Loucy (cell line): ENCODE measurements at regions not wholly inside any gene's neighbourhood (a gene's known extent, or its start where the extent isn't known, plus 50 kb on each side); places are given as distances from the start of the nearest gene placed in this dataset.

Source experiments
- H2AFZ ChIP-seq: fragments of 200-600 bp; sonication (generic); 2 replicates; pipeline ENCODE4 v1.6.0; 2016; ENCODE audit warnings: antibody characterized with exemption, mild to moderate bottlenecking, low read length, moderate library complexity
- H3F3A ChIP-seq: fragments of 200-600 bp; 2 replicates; pipeline ENCODE4 v1.6.0; 2016; ENCODE audit warnings: antibody characterized with exemption, low read depth, mild to moderate bottlenecking
- H3K27me3 ChIP-seq: fragments of 200-600 bp; sonication (generic); 2 replicates; pipeline ENCODE4 v1.6.1; 2014; ENCODE audit warnings: low read length, mild to moderate bottlenecking; ENCODE audit not compliant: insufficient read depth, poor library complexity, severe bottlenecking
- H3K36me3 ChIP-seq: fragments of 200-600 bp; sonication (generic); 2 replicates; pipeline ENCODE4 v1.6.1; 2016; ENCODE audit warnings: low read length; ENCODE audit not compliant: insufficient read depth
- H3K4me1 ChIP-seq: fragments of 200-600 bp; sonication (generic); 2 replicates; pipeline ENCODE4 v1.5.1; 2014; ENCODE audit warnings: low read length, mild to moderate bottlenecking; ENCODE audit not compliant: insufficient read depth, poor library complexity, severe bottlenecking
- H3K4me2 ChIP-seq: fragments of 200-600 bp; sonication (generic); 2 replicates; pipeline ENCODE4 v1.6.0; 2014; ENCODE audit warnings: antibody characterized with exemption, low read length, low read depth, mild to moderate bottlenecking; ENCODE audit not compliant: poor library complexity, severe bottlenecking
- H3K4me3 ChIP-seq: fragments of 200-600 bp; sonication (generic); 2 replicates; pipeline ENCODE4 v1.5.1; 2014; ENCODE audit warnings: low read length, mild to moderate bottlenecking, mixed read lengths; ENCODE audit not compliant: poor library complexity, severe bottlenecking
- H3K79me2 ChIP-seq: fragments of 200-600 bp; sonication (generic); 2 replicates; pipeline ENCODE4 v1.6.1; 2014; ENCODE audit warnings: low read length; ENCODE audit not compliant: insufficient read depth
- H3K9ac ChIP-seq: fragments of 200-600 bp; sonication (generic); 2 replicates; pipeline ENCODE4 v1.6.0; 2014; ENCODE audit warnings: mild to moderate bottlenecking, low read depth, low read length, moderate library complexity; ENCODE audit not compliant: poor library complexity, severe bottlenecking
- H3K9me2 ChIP-seq: fragments of 200-600 bp; sonication (generic); replicated peaks from 2 replicates; pipeline ENCODE4 v1.6.1; 2016; ENCODE audit warnings: low read depth, low read length, mixed read lengths
- H3K9me3 ChIP-seq: fragments of 200-600 bp; sonication (generic); 2 replicates; pipeline ENCODE4 v1.6.1; 2014; ENCODE audit warnings: mild to moderate bottlenecking, antibody characterized with exemption, low read length, low read depth; ENCODE audit not compliant: insufficient read depth
- H4K20me1 ChIP-seq: fragments of 200-600 bp; sonication (generic); 2 replicates; pipeline ENCODE4 v1.6.0; 2014; ENCODE audit warnings: antibody characterized with exemption, low read length, mild to moderate bottlenecking; ENCODE audit not compliant: insufficient read depth, poor library complexity, severe bottlenecking
- EZH2phosphoT487 ChIP-seq: fragments of 200-600 bp; IDR thresholded peaks from 2 replicates; pipeline ENCODE4 v1.6.1; 2018; ENCODE audit warnings: antibody characterized with exemption, mild to moderate bottlenecking, moderate library complexity, borderline replicate concordance
- TF ChIP-seq, protein P1 (sequence below): fragments of 200-600 bp; sonication (generic); conservative IDR thresholded peaks from 2 replicates; pipeline ENCODE4 v1.5.1; 2014; ENCODE audit warnings: mild to moderate bottlenecking, antibody characterized with exemption, low read length

DNA sequence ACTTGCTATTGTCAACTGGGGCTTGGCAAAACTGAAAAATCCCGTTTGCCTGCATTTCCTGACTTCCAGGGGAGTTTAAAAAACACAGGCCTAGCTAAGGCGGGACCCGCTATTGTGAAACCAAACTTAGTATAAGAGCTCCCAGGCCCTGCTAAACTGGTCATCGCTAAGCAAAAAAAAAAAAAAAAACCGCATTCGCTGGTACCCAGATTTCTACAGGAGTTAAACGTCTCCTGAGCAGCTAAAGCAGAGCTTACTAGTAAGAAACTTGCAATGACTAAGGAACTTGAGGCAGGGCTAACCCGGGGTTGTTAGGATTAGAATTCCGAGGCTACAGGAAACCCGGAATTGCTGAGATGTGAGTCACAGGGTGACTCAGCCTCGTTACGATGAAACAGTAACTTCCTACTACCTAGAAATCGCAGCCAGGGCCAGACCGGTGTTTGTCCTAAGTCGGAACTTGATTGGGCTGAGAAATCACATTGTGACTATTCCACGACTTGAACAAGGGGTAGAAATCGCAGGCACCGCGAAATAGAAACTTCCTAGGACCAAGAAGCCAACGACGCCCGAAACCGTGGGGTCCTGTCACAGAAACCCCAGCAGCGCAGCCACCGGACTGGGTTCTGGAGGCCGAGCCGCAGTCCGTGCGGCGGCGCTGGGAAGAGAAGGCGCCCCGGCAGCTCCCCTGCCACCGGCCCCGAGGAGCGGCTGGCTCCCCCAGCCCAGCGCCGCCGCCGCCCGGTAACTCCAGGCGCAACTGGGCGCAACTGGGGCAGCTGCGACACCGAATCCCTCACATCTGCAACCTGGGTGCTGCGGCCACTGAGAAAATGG, 89.4 kb downstream of the ANXA2R start:
- Histone ChIP-seq H3K4me3 (peak overlapping the region; percentile 77), H3K36me3 (no peaks in the 10 kb centered on the region; the same call in 1 of the 2 replicates), H3K79me2 (peaks cover 25% of the 10 kb centered on the region), H2AFZ (peak overlapping the region; percentile 75), H3K9me3 (peaks cover 15% of the 10 kb centered on the region), H3K9me2 (no peaks in the 10 kb centered on the region), H4K20me1 (no peaks in the 10 kb centered on the region), H3F3A (peaks cover 16% of the 10 kb centered on the region), H3K9ac (peak overlapping the region; percentile 90), H3K4me2 (peak overlapping the region; percentile 77), H3K4me1 (peaks cover 26% of the 10 kb centered on the region), H3K27me3 (no peaks in the 10 kb centered on the region)
- no peak for TF ChIP-seq EZH2phosphoT487
- TF ChIP-seq, protein P1, sequence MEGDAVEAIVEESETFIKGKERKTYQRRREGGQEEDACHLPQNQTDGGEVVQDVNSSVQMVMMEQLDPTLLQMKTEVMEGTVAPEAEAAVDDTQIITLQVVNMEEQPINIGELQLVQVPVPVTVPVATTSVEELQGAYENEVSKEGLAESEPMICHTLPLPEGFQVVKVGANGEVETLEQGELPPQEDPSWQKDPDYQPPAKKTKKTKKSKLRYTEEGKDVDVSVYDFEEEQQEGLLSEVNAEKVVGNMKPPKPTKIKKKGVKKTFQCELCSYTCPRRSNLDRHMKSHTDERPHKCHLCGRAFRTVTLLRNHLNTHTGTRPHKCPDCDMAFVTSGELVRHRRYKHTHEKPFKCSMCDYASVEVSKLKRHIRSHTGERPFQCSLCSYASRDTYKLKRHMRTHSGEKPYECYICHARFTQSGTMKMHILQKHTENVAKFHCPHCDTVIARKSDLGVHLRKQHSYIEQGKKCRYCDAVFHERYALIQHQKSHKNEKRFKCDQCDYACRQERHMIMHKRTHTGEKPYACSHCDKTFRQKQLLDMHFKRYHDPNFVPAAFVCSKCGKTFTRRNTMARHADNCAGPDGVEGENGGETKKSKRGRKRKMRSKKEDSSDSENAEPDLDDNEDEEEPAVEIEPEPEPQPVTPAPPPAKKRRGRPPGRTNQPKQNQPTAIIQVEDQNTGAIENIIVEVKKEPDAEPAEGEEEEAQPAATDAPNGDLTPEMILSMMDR, result no peak

GRCh38 chr5:42950116-42950455, 90.0 kb downstream of the ANXA2R start:
- H2AFZ ChIP-seq, result peak overlapping the region; percentile 75; the same call in 1 of the 2 replicates
- H4K20me1 ChIP-seq, result no peaks in the 10 kb centered on the region
- H3K4me3 ChIP-seq, result peak overlapping the region; percentile 77
- H3K9me2 ChIP-seq, result no peaks in the 10 kb centered on the region
- peak overlapping the region; percentile 77 for H3K4me2 ChIP-seq
- TF ChIP-seq, protein P1, result no peak
- no peak for TF ChIP-seq EZH2phosphoT487
- peak overlapping the region; percentile 90 for H3K9ac ChIP-seq
- H3K9me3 ChIP-seq, result peaks cover 15% of the 10 kb centered on the region
- no peaks in the 10 kb centered on the region; the same call in 1 of the 2 replicates for H3K36me3 ChIP-seq
- peaks cover 25% of the 10 kb centered on the region for H3K79me2 ChIP-seq
- H3K4me1 ChIP-seq, result peaks cover 26% of the 10 kb centered on the region
- H3K27me3 ChIP-seq, result no peaks in the 10 kb centered on the region
- H3F3A ChIP-seq, result peaks cover 16% of the 10 kb centered on the region

GRCh38 chr5:42949348-42950115, 90.6 kb downstream of the ANXA2R start:
- TF ChIP-seq, protein P1, result peak; percentile 59
- TF ChIP-seq EZH2phosphoT487, result no peak
- Histone ChIP-seq H3K4me2 (peak overlapping the region; percentile 77), H3K9ac (peak overlapping the region; percentile 90)

More at GRCh38 chr5:42949348-42950115, 90.6 kb downstream of the ANXA2R start:
- Histone ChIP-seq H4K20me1 (no peaks in the 10 kb centered on the region), H3K36me3 (no peaks in the 10 kb centered on the region; the same call in 1 of the 2 replicates), H3K9me2 (no peaks in the 10 kb centered on the region), H3F3A (peaks cover 16% of the 10 kb centered on the region), H3K4me3 (peak overlapping the region; percentile 77), H3K79me2 (peaks cover 25% of the 10 kb centered on the region), H3K27me3 (no peaks in the 10 kb centered on the region), H3K4me1 (peaks cover 26% of the 10 kb centered on the region), H3K9me3 (peaks cover 13% of the 10 kb centered on the region), H2AFZ (peak overlapping the region; percentile 64)
